ENCODE measurements at regions not wholly inside any gene's neighbourhood (a gene's known extent, or its start where the extent isn't known, plus 50 kb on each side); places are given as distances from the start of the nearest gene placed in this dataset.
"Not testable (repeated sequence)": the region's sequence is repeated elsewhere in the genome, so short reads cannot be mapped to it uniquely, and the experiment has no call there.

DNA sequence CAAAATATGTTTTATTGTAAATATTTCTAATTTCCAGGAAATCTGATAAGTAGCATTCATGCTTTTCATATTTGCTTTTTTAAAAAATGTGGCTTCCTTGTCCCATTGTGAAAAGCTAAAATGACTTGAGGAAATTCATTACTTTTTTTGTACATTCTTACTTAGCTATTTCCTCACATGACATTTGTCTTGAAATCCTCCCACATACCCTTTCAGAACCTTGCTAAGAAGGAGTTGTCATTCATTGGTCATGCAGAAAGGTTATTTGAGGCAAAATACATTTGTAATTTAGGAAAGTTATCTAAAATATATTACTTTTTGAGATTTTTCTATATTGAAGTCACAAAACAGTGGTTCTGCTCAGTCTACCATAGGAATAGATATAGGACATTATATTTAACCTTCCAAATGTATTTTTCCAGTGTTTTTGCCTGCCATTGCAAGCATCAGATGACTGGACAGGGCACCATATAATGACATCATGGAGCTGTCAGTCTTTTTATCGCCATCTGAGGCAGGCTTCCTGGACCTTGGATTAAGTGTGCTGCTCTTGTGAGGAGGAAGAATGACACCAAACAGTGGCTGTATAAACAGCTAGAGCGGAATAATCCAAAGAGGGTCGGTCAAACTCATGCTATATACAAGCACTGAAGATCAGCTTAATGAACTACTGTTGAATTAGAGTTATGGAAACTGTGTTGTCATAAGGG, 109.4 kb upstream of the HCRTR2 start:
- DNase-seq = no peak

DNA sequence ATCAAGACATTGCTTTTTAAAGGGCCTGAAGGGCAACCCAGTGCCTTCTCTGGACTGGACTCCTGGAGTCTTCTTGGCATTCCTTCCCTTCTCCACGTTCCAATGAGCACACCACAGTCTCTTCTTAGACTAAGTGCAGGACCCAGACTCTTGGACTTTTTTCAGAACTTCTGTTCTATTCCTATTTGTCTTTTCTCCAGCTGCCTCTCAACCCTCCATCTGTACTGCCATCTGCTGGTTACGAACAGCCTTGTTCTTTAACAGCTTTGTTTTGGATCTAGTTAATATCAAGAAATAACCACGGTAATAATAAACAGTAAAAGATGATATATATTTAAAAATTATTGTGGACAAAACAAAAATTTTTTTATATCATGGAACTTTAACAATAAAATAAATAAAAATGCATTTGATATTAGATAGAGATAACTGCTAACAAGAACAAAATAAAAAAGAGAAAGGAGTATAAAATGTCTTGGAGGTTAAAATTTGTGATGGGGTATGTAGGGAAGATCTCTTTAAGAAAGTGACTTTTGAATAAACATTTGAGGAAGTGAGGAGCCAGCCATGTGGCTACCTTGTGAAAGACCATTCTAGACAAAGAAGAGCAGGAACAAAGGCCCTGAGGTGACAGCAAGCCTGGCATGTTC, 105.1 kb upstream of the HCRTR2 start:
- peak; percentile 30 for DNase-seq

DNA sequence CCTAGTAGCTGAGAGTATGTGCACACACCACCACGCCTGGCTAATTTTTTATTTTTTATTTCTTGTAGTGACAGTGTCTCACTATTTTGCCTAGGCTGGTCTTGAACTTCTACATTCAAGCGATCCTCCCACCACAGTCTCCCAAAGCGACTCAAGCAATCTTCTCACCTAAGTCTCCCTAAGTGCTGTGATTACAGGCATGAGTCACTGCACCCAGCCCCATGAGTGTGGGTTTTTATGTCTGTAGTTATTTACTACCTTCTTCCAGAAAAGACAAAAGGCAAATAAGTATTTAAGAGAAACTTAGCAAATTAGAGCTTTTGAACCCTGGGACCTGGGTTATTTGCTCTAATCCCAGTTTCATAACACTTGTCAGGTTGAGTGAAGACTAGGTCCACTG, 92.3 kb upstream of the HCRTR2 start:
- no peak for DNase-seq

DNA sequence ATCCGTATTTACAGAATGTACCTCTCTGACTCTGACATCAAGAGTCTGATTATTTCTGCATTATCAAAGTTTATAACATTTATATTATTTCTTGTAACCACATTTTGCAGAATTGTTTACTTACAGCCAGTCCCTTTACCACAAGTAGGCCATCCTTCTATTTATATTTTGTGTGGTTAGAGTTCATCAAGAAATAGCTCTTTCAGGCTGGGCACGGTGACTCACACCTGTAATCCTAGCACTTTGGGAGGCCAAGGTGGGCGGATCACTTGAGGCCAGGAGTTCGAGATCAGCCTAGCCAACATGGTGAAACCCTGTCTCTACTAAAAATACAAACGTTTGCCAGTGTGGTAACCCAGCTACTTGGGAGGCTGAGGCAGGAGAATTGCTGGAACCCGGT, 86.3 kb upstream of the HCRTR2 start:
- not testable (repeated sequence) for DNase-seq

DNA sequence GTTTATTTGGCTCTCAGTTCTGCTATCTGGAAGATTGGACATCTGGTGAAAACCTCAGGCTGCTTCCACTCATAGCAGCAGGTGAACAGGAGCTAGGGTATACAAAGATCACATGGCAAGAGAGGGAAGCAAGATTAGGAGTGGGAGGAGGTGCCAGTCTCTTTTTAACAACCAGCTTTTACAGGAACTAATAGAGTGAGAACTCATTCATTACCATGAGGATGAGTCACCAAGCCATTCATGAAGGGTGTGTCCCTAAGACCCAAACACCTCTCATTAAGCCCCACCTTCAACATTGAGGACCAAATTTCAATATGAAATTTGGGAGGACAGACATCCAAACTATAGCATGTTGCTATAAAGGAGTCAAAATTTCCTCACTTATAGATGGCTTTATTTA, 85.4 kb upstream of the HCRTR2 start:
- no peak for DNase-seq

DNA sequence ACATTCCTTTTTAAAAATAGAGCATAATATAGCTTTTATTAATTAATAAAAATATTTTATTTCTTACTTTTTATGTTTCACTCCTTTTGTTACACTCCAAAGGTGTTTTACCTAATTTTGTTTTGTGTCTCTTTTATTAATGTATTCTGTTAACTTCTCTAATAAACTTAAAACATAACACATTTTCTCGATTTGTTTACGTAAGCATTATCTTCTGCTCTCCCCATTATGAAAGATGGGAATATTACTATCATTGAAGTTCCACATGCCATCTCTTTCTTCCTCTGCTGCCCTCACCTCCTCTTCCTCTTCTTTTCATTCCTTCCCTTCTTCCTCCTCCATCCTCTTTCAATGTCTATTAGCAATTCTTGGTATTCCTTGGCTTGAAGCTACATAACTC, 85.0 kb upstream of the HCRTR2 start:
- no peak for DNase-seq

DNA sequence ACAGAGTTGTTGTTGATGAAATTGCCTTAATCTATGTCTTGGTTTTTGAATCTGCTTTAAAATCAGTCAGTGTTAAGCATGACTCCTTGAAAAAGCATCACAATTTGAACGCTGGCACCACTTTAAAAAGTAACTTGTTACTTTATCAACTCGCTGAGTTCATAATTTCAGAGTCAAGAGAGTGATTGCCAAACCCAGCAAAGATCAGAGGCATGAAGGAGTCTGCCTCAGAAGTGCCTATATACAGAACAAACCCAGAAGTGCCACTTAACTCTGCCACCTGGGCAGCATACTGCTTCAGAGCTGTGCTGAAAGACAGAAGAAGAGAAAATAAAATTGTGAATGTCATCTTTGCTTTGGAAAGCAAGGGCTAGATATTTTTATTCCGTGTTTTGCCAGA, 73.6 kb upstream of the HCRTR2 start:
- DNase-seq = no peak

DNA sequence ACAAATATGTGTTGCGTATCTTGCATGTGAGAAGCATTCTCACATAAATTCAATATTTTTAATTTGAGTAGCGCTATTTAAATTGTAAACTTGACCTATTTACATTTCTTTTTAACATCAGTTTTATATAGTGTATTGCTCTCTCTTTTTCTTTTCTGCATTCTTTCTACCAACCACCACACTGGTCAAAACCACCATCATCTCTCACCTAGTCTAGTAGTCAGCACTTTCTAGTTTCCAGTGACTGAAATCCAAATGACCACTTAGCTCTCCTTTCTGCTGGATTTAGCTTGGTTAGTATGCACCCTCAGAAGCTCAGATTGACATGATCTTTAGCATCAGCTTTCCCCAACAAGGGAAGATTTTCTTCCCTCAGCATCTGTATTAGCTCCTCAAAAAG, 73.2 kb upstream of the HCRTR2 start:
- no peak for DNase-seq

DNA sequence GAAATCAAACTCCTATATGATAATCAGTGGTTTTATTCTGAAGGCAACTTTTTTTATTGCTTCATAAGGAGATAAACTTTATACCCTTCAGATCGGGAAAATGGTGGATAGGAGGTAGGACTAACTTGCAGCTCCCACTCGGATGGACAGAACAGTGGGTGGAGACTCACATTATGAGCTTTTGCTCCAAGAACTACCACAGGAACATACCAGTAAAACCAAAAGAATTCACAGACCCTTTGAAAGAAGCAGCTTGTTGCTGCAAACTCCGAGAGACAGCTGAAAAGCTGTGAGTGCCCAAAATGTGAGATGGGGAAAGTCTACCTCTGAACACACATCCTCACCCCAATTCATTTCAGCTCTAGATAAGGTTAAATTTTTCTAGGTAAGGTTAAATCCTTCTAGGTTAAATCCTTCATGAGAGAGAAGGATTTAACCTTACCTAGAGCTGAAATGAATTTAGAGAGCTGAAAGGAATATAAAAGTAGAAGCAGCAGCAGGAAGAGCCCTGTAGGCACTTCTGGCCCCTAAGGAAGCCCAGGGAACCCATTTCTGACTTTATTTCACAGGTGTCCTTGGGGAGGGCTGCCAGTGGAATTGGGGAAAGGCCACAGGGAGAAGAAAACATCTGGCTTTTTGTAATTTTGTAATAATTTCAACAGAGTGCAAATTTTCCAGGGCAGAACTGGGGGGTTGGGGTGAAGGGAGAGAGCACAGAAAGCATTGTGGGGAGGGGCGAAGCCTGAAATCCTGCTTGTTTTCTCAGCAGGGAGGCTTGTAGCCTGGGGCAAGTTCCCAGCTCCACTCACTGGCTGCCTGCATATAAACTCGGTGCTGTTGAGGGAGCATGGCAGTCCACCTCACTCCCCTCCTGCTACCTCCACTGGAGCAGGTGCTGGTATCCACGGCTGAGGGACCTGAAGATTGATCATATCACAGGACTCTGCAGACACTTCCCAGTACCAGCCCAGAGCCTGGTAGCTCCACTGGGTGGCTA, 65.9 kb upstream of the HCRTR2 start:
- no peak for DNase-seq

DNA sequence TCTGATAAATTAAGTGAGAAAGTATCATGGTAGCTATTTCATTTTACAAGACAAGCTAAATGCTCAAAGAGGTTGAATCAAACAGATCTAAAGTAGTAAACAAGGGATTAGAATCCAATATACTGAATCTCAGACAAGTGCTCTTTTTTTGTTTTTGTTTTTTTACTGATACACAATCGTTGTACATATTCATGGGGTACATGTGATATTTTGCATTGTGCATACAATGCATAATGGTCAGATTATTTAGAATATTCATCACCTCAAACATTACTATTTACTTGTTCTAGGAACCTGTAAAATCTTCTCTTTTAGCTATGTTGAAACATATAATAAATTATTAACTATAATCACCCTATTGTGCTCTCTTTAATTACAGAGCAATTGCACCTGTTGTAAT, 57.0 kb upstream of the HCRTR2 start:
- DNase-seq = no peak

DNA sequence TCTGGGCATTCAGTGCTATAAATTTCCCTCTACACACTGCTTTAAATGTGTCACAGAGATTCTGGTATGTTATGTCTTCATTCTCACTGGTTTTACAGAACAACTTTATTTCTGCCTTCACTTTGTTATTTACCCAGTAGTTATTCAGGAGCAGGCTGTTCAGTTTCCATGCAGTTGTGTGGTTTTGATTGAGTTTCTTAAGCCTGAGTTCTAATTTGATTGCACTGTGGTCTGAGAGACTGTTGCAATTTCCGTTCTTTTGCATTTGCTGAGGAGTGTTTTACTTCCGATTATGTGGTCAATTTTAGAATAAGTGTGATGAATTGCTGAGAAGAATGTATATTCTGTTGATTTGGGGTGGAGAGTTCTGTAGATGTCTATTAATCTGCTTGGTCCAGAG, 50.1 kb upstream of the HCRTR2 start:
- not testable (repeated sequence) for DNase-seq

Data from RPMI8226 (cell line).